NCI-H146 (cell line): ENCODE measurements at regions not wholly inside any gene's neighbourhood (a gene's known extent, or its start where the extent isn't known, plus 50 kb on each side); places are given as distances from the start of the nearest gene placed in this dataset.
"Not testable (repeated sequence)": the region's sequence is repeated elsewhere in the genome, so short reads cannot be mapped to it uniquely, and the experiment has no call there.

ENCODE experiments used
- DNase-seq: peaks from one replicate; lab custom pipeline; 2025; lab: John Stamatoyannopoulos, UW

- DNase-seq = no peak
Observed at GRCh38 chr16:66050991-66051390, 315.5 kb upstream of the CDH5 start.

DNA sequence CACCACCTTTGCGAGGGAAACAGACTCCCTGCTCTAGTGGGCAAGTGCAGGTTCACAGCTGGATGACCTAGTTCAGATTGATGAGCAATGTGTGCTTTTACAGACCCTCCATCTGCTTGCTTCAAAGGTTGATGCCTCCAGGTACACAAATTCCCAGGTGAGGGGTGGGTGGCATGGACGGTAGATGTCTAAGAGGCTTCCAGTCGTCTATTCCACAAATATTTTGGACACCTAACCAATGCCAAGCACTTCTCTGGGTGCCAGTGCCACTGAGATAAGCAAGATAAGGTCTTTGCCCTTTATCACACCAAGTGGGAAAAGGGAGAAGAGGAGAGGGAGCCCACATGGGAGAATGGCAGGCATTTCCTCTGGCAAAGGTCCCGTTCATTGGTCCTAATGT lies 316.6 kb upstream of the CDH5 start:
- no peak for DNase-seq

- no peak for DNase-seq
Observed at GRCh38 chr16:66045626-66046025, 320.9 kb upstream of the CDH5 start.

DNA sequence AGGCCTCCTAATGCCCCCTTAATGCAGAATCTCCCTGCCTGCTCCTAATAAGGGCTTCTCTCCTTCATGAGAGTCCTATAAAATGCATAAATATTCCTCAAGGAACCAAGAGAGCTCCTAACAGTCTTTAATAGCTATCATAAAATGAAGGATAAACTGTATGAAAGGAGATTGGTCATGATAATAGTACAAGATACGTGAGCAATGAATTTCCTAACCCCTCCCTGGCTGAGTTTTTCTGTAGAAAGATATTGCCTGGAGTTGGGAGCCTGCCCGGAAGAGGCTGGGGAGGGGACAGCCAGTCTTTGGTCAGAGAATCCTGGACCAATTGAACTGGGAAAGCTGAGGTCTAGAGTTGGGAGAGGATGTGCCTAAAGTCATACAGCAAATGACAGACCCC lies 321.9 kb upstream of the CDH5 start:
- no peak for DNase-seq

DNA sequence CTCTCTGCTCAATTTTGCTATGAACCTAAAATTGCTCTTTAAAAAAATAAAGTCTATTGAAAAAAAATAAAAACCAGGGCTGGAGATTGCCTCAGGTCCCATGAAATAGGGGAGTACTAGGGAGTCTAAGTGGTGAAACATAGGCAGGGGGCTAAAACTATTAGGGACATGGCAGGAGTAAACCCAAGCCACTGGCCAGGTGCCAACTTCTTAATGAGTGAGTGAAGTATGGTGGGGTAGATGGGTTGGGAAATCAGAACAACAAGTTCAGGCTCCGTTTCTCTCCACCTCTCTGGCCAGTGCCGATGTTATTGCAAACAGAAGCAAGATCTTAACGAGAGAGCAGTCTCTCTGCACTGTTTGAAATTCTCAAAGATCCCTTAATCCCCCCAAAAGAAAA lies 322.4 kb upstream of the CDH5 start:
- DNase-seq = no peak

DNA sequence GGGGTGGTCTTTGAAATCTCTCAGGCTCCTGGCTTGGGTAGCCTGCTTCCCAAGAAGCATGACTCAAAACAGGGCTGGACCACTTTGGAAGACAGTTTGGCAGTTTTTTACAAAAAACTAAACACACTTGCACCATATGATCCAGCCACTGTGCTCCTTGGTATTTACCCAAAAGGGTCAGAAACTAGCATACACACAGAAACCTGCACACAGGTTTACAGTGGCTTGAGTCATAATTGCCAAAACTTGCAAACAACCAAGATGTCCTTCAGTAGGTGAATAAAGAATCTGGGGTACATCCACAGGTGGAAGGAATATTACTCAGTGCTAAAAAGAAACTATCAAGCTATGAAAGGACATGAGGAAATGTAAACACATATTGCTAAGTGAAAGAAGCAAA lies 323.2 kb upstream of the CDH5 start:
- no peak for DNase-seq

GRCh38 chr16:66042341-66042740 lies 324.1 kb upstream of the CDH5 start:
- DNase-seq = no peak

- no peak for DNase-seq
Observed at GRCh38 chr16:66041907-66042306, 324.6 kb upstream of the CDH5 start.

GRCh38 chr16:66039793-66040192 lies 326.7 kb upstream of the CDH5 start:
- no peak for DNase-seq

DNA sequence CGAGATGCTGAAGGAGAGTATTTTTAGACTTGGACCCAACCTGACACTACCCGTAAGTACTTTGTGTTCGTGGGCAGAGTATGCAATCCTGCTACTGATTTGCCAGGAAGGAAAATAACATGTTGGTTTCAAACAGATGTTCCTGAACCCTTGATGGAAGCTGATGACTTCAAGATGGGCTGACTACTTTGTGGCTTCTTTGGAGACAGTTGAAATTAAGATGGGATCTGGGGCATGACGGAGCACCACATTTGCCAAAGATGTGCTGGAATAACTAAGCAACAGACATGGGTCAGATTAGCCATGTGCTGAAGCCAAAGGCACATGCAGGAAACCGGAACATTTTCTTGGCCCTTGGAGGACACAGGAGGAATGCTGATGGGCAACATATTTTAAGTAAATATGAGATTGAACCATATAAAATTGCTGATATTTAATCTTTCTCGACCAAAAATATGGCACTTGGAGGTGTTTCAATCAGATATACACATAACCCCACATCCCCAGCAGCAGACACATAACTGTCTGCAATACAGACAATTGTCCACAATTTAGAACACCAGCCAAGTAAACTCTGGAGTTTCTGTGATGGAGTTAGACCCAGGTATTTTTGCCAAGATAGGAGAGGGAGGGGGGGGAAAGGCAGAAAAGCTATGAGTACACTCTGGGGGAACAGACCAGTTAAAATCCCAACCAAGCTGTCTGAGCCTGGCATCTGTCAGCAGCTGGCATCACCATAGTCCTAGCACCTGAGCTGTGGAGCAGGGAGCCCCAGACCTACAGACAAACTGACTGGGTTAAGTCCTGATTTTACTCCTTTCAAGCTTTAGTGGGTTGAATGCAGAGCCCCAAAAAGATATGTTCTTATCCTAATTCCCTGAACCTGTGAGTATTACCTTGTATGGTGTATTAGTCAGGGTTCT lies 329.4 kb upstream of the CDH5 start:
- no peak for DNase-seq

DNA sequence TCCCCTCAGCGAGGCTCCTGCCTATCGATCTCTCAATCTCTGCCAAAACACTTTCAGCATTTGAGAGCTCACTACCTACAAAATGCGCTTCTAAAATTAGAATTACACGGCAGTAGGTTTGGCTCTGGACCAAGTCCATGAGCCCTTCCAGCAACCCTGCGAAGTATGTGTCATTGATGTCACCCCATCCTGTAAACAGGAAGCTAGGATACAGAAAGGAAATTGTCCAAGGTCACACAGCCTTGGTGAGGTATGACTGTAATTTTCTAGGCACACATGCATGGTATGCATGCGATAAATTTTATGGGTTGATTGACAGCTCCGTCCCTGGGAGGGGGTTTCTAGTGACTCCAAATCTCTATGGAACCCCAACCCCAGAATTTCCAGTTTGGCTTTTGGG lies 330.3 kb upstream of the CDH5 start:
- no peak for DNase-seq

DNA sequence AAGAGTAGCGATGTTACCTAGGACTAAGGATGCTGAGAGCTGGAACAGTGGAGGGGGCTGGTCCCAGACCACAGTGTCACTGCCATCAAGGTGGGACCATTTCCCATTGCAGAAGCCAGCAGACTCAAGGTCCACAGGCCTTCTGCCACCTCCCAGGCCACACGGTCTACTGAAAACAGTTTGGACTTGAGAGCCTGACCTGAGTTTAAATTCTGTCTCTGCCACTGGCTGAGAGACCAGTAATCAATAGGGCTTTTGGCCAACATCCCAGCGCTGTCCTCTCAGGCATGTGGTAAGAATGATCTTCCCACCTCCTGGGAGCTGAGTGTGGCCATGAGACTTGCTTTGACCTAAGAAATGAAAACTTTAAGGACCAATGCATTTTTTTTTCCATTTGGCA lies 331.4 kb upstream of the CDH5 start:
- DNase-seq = no peak

- DNase-seq = no peak
Observed at GRCh38 chr16:66032841-66033240, 333.6 kb upstream of the CDH5 start.

GRCh38 chr16:66030036-66030435 lies 336.5 kb upstream of the CDH5 start:
- DNase-seq = no peak

DNA sequence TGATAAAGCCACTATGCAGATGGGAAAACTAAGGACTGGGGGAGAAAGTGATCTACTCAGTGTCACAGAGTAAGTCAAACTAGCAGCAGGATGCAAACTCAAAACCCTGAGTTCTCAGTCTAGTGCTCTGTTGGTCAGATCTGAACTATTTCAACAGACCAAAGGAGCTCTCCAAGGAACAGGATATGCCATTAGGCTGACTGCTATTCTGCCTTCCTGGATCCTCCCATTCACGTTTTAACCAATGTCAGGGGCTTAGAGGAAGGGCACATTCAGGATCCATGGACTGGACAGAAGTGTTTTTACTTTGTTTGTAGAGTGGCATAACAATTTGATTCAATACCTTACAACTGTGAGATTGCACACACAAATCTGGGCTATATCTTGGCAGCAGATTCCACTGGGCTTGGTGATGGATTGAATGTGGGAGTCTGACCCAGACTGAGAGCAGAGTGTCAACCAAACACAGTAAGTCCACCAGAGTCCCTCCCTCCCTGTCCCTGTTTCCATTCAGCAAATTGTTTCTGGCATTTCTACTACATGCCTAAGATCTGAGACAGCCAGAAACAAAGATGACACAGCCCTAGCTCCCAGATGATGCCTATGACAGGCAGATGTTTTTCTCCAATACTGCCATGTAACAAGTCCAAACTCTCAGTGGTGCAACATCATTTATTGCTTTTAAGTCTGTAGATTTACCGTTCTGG lies 337.8 kb upstream of the CDH5 start:
- no peak for DNase-seq

DNA sequence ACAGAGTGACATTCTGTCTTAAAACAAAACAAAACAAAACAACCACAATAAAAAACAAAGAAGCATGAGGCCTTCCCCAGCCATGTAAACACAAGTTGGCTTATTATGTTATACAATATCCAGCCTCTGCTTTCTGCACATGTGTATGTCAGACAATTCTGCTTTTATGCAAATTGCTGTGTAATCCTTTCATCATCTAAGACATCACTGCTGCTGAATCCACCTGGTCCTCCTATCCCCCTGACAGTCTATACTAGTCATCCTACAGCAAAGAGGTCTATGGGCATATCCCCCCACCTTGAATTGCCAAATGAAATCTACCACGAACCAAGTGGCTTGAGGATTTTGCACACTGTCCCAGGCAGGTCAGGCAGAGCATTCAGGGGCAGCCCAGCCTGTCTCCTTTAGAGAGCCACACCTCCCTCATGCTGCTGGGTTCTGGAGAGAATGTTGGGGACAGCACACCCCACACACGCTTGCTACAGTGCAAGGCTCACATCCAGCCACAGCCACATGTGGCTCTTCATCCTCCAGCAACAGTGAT lies 339.6 kb upstream of the CDH5 start:
- no peak for DNase-seq

DNA sequence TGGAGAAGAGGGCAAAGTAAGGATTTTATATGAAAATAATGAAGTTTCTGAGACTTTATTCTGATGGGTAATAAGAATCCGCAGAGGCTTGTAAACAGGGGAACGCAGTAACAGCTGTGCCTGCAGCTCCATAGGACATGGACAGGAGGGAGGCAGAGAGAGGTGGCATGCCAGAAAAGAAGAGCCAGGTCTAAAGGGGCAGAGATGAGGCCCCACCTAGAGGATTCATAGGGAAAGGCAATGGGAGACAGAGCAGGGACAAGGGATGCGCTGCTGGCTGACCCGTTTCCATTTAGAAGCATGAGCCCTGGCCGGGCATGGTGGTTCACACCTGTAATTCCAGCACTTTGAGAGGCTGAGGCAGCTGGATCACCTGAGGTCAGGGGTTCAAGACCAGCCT lies 340.3 kb upstream of the CDH5 start:
- DNase-seq = no peak

DNA sequence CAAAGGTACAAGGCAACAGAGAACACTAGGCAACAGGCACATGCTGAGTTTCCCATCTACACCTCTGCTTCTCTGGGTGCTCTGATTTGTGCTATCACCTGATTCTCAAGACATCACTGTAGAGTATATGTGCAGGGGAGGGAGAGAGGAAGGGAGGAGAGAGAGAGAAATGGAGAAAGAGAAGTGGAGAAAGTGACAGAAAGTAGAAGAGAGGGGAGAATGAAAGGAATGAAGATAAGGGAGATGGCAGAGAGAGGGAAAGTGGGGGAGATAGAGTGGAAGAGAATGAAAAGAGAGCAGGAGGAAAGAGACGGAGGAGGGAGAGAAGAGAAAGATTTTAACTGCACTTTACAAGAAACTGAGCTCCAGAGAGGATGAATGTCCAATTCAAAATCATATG lies 340.7 kb upstream of the CDH5 start:
- DNase-seq = no peak

DNA sequence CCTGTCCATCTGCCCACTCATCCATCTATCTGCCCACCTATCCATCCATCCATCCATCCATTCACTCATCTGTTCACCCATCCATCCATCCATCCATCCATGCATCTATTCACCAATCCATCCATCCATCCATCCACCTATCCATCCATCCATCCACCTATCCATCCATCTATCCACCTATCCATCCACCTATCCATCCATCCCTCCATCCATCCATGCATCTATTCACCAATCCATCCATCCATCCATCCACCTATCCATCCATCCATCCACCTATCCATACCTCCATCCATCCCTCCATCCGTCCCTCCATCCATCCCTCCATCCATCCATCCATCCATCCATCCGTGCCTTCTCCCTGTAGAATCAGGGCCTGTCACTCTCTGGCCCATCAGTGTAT lies 341.9 kb upstream of the CDH5 start:
- DNase-seq = not testable (repeated sequence)

GRCh38 chr16:66023481-66023880 lies 343.0 kb upstream of the CDH5 start:
- no peak for DNase-seq

DNA sequence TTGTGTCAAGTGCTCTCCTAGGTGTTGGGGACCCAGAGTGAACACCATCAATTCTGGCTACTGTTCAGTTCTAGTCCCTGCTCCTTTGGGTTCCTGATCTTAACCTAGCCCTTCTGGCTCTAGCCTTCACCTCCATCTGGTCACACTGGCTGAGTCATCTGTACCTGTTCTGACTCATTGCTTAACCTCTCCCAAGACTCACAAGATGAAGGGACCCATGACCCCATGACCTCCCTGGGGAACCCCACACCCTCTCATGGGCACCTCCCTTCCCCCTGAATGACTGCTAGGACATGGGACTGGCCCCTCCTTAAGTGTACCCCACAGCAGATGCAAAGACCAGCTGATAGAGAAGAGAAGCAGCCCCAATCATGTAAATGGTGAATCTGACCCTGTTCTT lies 345.8 kb upstream of the CDH5 start:
- no peak for DNase-seq

DNA sequence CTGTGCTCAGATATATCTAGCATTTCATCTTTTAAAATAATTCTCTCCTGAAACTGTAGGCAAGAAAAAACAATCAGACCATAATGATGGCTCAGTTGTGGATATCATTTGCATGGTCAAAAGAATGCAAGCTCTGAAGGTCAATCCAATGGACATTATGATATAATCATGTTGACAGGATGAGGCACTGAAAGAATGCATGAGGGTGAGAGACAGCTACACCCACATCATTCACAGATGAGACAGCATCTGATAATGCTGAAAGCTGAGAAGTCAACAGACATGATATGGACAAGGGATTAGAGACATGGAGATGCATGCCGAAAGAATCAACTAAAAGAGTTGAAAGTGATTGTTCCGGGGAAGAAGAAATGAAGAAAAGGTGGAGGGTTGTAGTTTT lies 346.4 kb upstream of the CDH5 start:
- no peak for DNase-seq

GRCh38 chr16:66019502-66019901 lies 347.0 kb upstream of the CDH5 start:
- not testable (repeated sequence) for DNase-seq
